Activated naive CD4-positive, alpha-beta T cell treated with anti-CD3 and anti-CD28 coated beads, Interleukin-2, amount 50 U/mL, for 24 hours (primary cell): ENCODE measurements at regions not wholly inside any gene's neighbourhood (a gene's known extent, or its start where the extent isn't known, plus 50 kb on each side); places are given as distances from the start of the nearest gene placed in this dataset.
"Not testable (repeated sequence)": the region's sequence is repeated elsewhere in the genome, so short reads cannot be mapped to it uniquely, and the experiment has no call there.

ENCODE experiments used
- H3K27ac Mint-ChIP-seq: one replicate; pipeline ENCODE4 v1.8.0; 2021; ENCODE audit warnings: mild to moderate bottlenecking, mixed read lengths
- H3K27me3 Mint-ChIP-seq: one replicate; pipeline ENCODE4 v1.8.0; 2021; ENCODE audit warnings: mixed read lengths
- H3K36me3 Mint-ChIP-seq: one replicate; pipeline ENCODE4 v1.8.0; 2021; ENCODE audit warnings: mixed read lengths
- H3K4me1 Mint-ChIP-seq: one replicate; pipeline ENCODE4 v1.8.0; 2021; ENCODE audit warnings: mixed read lengths
- H3K4me3 Mint-ChIP-seq: one replicate; pipeline ENCODE4 v1.8.0; 2021; ENCODE audit warnings: mild to moderate bottlenecking, mixed read lengths
- H3K9me3 Mint-ChIP-seq: one replicate; pipeline ENCODE4 v1.8.0; 2021; ENCODE audit warnings: mixed read lengths

DNA sequence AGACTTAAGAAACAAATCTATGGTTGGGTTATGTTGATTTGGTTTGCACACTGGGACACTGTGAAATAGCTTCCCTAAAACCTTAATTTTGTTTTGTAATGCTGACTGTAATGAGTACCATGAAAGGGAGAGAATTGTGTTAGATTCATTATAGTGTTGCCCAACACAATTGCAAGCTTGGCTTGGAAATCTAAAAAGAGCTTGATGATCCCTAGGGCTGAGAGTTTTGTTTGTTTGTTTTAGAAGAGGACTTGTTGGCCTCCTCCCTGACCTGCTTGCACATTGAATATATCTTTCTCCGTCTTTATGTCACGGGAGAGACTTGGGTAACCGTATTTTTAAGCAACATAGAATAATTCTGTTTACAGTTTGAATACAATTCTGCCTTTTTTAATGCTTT lies 410.1 kb downstream of the ARL4A start:
- no peaks in the 10 kb centered on the region for H3K36me3 Mint-ChIP-seq
- H3K4me1 Mint-ChIP-seq: no peaks in the 10 kb centered on the region
- no peak overlapping the region for H3K4me3 Mint-ChIP-seq
- peaks cover 3% of the 10 kb centered on the region for H3K27me3 Mint-ChIP-seq
- no peaks in the 10 kb centered on the region for H3K9me3 Mint-ChIP-seq
- no peak overlapping the region for H3K27ac Mint-ChIP-seq

GRCh38 chr7:13098161-13098560 lies 410.7 kb downstream of the ARL4A start:
- Mint-ChIP-seq H3K4me3 (no peak overlapping the region), H3K36me3 (no peaks in the 10 kb centered on the region), H3K9me3 (no peaks in the 10 kb centered on the region), H3K27ac (no peak overlapping the region), H3K27me3 (peaks cover 3% of the 10 kb centered on the region), H3K4me1 (no peaks in the 10 kb centered on the region)

DNA sequence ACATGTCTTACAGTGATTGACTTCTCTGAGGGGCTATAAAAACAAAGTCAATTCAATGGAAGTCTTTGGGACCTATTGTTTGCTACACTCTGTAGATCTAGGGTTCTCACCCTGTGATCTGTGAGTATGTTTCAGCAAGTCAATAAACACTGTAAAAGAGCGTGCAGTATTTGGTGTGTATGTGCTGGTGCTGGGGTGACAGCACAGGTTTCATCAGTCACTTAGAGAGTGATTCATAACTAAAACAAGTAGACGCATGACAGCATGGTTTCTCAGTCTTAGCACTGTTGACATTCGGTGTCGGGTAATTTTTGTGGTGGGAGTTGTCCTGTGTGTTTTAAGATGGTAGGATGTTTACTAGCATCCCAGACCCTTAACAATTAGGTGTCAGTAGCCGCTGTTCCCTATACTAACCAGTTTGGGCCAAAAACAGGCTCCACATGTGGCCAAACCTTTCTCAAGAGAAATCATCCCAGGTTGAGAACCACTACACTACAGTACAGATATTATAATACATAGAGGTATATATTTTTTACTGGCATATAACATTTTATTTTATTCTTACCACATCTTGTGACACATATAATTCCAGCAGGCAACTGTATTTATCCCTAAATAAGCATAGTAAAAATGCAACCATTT lies 411.8 kb downstream of the ARL4A start:
- Mint-ChIP-seq H3K27me3 (peaks cover 3% of the 10 kb centered on the region), H3K4me3 (no peak overlapping the region), H3K36me3 (no peaks in the 10 kb centered on the region), H3K4me1 (no peaks in the 10 kb centered on the region), H3K27ac (no peak overlapping the region), H3K9me3 (no peaks in the 10 kb centered on the region)

GRCh38 chr7:13104128-13104527 lies 416.7 kb downstream of the ARL4A start:
- Mint-ChIP-seq H3K36me3 (no peaks in the 10 kb centered on the region), H3K4me1 (no peaks in the 10 kb centered on the region), H3K27me3 (no peaks in the 10 kb centered on the region), H3K27ac (no peak overlapping the region), H3K9me3 (no peaks in the 10 kb centered on the region), H3K4me3 (no peak overlapping the region)

- H3K27me3 Mint-ChIP-seq: no peaks in the 10 kb centered on the region
- H3K36me3 Mint-ChIP-seq: no peaks in the 10 kb centered on the region
- H3K9me3 Mint-ChIP-seq: no peaks in the 10 kb centered on the region
- H3K4me3 Mint-ChIP-seq: no peak overlapping the region
- no peak overlapping the region for H3K27ac Mint-ChIP-seq
- H3K4me1 Mint-ChIP-seq: no peaks in the 10 kb centered on the region
Observed at GRCh38 chr7:13105209-13105608, 417.8 kb downstream of the ARL4A start.

DNA sequence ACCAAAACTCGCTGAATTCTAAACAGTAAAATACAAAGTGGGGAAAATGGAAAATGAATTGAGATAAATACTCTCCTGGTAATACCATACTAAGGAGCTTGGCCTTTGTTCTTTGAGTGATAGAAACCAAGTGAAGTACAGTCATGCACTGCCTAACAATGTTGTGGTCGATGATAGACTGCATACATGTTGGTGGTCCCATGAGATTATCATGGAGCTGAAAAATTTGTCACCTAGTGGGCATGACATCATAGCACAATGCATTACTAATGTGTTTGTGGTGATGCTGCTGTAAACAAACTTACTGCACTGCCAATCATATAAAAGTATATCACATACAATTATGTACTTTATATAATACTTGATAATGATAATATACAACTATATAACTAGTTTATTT lies 419.1 kb downstream of the ARL4A start:
- no peaks in the 10 kb centered on the region for H3K4me1 Mint-ChIP-seq
- H3K4me3 Mint-ChIP-seq: no peak overlapping the region
- no peaks in the 10 kb centered on the region for H3K9me3 Mint-ChIP-seq
- H3K27ac Mint-ChIP-seq: no peak overlapping the region
- no peaks in the 10 kb centered on the region for H3K27me3 Mint-ChIP-seq
- H3K36me3 Mint-ChIP-seq: no peaks in the 10 kb centered on the region

DNA sequence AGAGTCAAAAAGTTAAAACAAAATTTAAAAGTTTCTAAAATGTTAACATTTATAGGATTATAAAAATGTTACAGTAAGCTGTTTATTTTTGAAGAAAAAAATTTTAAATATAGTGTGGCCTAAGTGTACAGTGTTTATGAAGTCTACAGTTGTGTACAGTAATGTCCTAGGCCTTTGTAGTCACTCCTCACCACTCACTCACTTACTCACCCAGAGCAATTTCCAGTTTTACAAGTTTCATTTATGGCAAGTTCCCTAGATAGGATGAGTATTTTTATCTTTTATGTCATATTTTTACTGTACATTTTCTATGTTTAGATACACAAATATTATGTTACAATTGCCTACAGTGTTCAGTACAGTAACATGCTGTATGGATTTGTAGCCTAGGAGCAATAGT lies 419.9 kb downstream of the ARL4A start:
- no peak overlapping the region for H3K4me3 Mint-ChIP-seq
- H3K27me3 Mint-ChIP-seq: no peaks in the 10 kb centered on the region
- no peaks in the 10 kb centered on the region for H3K36me3 Mint-ChIP-seq
- no peaks in the 10 kb centered on the region for H3K9me3 Mint-ChIP-seq
- H3K4me1 Mint-ChIP-seq: no peaks in the 10 kb centered on the region
- no peak overlapping the region for H3K27ac Mint-ChIP-seq

- no peak overlapping the region for H3K4me3 Mint-ChIP-seq
- no peaks in the 10 kb centered on the region for H3K9me3 Mint-ChIP-seq
- H3K36me3 Mint-ChIP-seq: no peaks in the 10 kb centered on the region
- H3K27ac Mint-ChIP-seq: no peak overlapping the region
- no peaks in the 10 kb centered on the region for H3K27me3 Mint-ChIP-seq
- no peaks in the 10 kb centered on the region for H3K4me1 Mint-ChIP-seq
Observed at GRCh38 chr7:13108061-13108460, 420.6 kb downstream of the ARL4A start.

- no peaks in the 10 kb centered on the region for H3K4me1 Mint-ChIP-seq
- no peaks in the 10 kb centered on the region for H3K9me3 Mint-ChIP-seq
- H3K27me3 Mint-ChIP-seq: peaks cover 2% of the 10 kb centered on the region
- no peak overlapping the region for H3K27ac Mint-ChIP-seq
- no peak overlapping the region for H3K4me3 Mint-ChIP-seq
- no peaks in the 10 kb centered on the region for H3K36me3 Mint-ChIP-seq
Observed at GRCh38 chr7:13109201-13109600, 421.8 kb downstream of the ARL4A start.

DNA sequence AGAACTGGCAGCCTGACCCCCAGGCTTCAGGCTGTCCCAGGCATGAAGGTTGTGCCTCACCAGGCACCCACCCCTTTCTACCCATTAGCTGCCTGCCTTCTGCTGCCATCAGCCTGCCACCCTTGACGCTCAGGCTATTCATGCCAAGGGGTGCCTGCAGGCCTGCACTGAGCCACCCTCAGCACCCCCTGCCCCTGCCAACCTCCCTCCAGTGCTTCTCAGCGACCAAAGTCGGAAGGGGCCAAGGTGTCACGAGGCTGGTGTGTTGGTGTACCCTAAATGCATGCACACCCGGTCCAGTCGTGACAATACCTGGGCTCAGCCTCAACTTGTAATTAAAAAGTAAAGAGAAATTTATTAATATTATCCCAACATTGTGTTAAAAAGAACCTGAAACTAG lies 422.7 kb downstream of the ARL4A start:
- Mint-ChIP-seq H3K9me3 (no peaks in the 10 kb centered on the region), H3K27me3 (peaks cover 2% of the 10 kb centered on the region), H3K4me3 (no peak overlapping the region), H3K27ac (no peak overlapping the region), H3K36me3 (no peaks in the 10 kb centered on the region), H3K4me1 (no peaks in the 10 kb centered on the region)

- Mint-ChIP-seq H3K36me3 (no peaks in the 10 kb centered on the region), H3K27ac (no peak overlapping the region), H3K27me3 (peaks cover 2% of the 10 kb centered on the region), H3K4me3 (no peak overlapping the region), H3K9me3 (no peaks in the 10 kb centered on the region), H3K4me1 (no peaks in the 10 kb centered on the region)
Observed at GRCh38 chr7:13111230-13111629, 423.8 kb downstream of the ARL4A start.

GRCh38 chr7:13114240-13114639 lies 426.8 kb downstream of the ARL4A start:
- H3K36me3 Mint-ChIP-seq, H3K4me3 Mint-ChIP-seq, H3K9me3 Mint-ChIP-seq, H3K27ac Mint-ChIP-seq, H3K27me3 Mint-ChIP-seq, H3K4me1 Mint-ChIP-seq: not testable (repeated sequence)

- Mint-ChIP-seq H3K27ac (no peak overlapping the region), H3K4me1 (no peaks in the 10 kb centered on the region), H3K4me3 (no peak overlapping the region), H3K27me3 (peaks cover 2% of the 10 kb centered on the region), H3K36me3 (no peaks in the 10 kb centered on the region), H3K9me3 (no peaks in the 10 kb centered on the region)
Observed at GRCh38 chr7:13115157-13115772, 427.8 kb downstream of the ARL4A start.

DNA sequence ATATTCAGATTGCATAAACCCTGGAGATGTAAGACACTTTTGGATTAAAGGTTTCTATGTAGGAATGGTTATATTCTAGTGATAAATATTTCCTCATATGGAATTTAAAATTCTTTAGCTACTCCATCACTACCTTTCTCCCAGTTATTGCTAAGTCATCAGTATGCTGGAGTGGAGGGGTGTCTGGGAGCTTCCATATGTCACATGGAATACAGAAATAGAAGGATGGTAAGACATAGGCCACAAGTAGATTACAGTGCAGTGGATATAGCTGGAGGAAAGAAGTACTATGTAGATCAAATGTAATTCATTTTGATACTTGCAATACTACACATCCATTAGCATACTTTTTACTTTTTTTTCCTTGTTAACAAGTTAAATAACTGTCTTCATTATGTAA lies 428.4 kb downstream of the ARL4A start:
- Mint-ChIP-seq H3K27me3 (peaks cover 2% of the 10 kb centered on the region), H3K36me3 (no peaks in the 10 kb centered on the region), H3K27ac (no peak overlapping the region), H3K4me3 (no peak overlapping the region), H3K9me3 (no peaks in the 10 kb centered on the region), H3K4me1 (no peaks in the 10 kb centered on the region)

DNA sequence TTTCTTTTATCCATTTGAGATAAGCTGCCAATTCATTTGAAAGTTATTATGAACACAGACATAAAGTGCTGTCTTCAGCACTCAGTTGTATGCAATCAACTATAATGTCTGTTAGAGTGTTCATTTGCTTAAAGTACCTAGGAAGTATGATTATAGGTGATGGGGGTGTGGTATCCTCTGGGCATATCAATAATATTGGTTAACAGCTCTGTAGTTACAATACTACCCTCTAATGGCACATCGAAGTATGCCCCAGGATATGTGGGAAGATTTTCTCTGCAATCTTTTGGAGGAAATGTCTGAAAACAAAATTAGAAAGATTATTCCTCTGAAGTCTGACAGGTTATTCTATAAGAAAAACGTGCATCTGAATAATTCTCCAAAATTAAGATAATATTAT lies 429.7 kb downstream of the ARL4A start:
- Mint-ChIP-seq H3K36me3 (no peaks in the 10 kb centered on the region), H3K4me1 (no peaks in the 10 kb centered on the region), H3K9me3 (no peaks in the 10 kb centered on the region), H3K27me3 (peaks cover 2% of the 10 kb centered on the region), H3K4me3 (no peak overlapping the region), H3K27ac (no peak overlapping the region)

- H3K9me3 Mint-ChIP-seq: no peaks in the 10 kb centered on the region
Observed at GRCh38 chr7:13117592-13117991, 430.2 kb downstream of the ARL4A start.

DNA sequence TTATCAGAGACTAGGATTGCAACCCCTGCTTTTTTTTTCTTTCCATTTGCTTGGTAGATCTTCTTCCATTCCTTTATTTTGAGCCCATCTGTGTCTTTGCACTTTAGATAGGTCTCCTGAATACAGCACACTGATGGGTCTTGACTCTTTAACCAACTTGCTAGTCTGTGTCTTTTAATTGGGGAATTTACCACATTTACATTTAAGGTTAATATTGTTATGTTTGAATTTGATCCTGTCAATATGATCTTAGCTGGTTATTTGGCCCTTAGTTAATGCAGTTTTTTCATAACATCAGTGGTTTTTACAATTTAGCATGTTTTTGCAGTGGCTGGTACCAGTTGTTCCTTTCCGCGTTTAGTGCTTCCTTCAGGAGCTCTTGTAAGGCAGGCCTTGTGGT lies 437.2 kb downstream of the ARL4A start:
- not testable (repeated sequence) for H3K4me1 Mint-ChIP-seq, H3K9me3 Mint-ChIP-seq, H3K27me3 Mint-ChIP-seq, H3K36me3 Mint-ChIP-seq, H3K27ac Mint-ChIP-seq, H3K4me3 Mint-ChIP-seq

More at GRCh38 chr7:13117592-13117991, 430.2 kb downstream of the ARL4A start:
- Mint-ChIP-seq H3K4me1 (no peaks in the 10 kb centered on the region), H3K27me3 (peaks cover 2% of the 10 kb centered on the region), H3K4me3 (no peak overlapping the region), H3K27ac (no peak overlapping the region), H3K36me3 (no peaks in the 10 kb centered on the region)
